ENCODE measurements at regions not wholly inside any gene's neighbourhood (a gene's known extent, or its start where the extent isn't known, plus 50 kb on each side); places are given as distances from the start of the nearest gene placed in this dataset.

DNA sequence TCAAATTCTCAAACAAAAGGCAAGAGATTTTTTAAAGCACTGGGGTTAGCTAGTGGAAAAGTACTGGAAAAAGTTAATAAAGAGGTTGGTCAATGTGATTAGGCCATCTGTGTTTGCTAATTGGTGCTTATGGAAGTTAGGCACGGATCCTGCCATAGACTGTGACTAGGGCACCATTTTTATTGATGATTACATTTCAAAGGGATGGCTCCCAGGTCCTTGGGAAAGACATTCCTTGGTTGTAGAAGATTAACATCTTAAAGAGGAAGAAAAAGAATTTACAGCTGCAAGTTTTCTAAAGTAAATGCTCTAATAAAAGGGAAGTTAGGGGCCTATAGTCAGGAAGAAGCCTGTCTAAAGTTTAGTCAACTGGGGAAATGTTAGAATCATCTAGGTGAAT lies 1183.3 kb downstream of the DTWD2 start (continued):
- TF ChIP-seq, protein P1, sequence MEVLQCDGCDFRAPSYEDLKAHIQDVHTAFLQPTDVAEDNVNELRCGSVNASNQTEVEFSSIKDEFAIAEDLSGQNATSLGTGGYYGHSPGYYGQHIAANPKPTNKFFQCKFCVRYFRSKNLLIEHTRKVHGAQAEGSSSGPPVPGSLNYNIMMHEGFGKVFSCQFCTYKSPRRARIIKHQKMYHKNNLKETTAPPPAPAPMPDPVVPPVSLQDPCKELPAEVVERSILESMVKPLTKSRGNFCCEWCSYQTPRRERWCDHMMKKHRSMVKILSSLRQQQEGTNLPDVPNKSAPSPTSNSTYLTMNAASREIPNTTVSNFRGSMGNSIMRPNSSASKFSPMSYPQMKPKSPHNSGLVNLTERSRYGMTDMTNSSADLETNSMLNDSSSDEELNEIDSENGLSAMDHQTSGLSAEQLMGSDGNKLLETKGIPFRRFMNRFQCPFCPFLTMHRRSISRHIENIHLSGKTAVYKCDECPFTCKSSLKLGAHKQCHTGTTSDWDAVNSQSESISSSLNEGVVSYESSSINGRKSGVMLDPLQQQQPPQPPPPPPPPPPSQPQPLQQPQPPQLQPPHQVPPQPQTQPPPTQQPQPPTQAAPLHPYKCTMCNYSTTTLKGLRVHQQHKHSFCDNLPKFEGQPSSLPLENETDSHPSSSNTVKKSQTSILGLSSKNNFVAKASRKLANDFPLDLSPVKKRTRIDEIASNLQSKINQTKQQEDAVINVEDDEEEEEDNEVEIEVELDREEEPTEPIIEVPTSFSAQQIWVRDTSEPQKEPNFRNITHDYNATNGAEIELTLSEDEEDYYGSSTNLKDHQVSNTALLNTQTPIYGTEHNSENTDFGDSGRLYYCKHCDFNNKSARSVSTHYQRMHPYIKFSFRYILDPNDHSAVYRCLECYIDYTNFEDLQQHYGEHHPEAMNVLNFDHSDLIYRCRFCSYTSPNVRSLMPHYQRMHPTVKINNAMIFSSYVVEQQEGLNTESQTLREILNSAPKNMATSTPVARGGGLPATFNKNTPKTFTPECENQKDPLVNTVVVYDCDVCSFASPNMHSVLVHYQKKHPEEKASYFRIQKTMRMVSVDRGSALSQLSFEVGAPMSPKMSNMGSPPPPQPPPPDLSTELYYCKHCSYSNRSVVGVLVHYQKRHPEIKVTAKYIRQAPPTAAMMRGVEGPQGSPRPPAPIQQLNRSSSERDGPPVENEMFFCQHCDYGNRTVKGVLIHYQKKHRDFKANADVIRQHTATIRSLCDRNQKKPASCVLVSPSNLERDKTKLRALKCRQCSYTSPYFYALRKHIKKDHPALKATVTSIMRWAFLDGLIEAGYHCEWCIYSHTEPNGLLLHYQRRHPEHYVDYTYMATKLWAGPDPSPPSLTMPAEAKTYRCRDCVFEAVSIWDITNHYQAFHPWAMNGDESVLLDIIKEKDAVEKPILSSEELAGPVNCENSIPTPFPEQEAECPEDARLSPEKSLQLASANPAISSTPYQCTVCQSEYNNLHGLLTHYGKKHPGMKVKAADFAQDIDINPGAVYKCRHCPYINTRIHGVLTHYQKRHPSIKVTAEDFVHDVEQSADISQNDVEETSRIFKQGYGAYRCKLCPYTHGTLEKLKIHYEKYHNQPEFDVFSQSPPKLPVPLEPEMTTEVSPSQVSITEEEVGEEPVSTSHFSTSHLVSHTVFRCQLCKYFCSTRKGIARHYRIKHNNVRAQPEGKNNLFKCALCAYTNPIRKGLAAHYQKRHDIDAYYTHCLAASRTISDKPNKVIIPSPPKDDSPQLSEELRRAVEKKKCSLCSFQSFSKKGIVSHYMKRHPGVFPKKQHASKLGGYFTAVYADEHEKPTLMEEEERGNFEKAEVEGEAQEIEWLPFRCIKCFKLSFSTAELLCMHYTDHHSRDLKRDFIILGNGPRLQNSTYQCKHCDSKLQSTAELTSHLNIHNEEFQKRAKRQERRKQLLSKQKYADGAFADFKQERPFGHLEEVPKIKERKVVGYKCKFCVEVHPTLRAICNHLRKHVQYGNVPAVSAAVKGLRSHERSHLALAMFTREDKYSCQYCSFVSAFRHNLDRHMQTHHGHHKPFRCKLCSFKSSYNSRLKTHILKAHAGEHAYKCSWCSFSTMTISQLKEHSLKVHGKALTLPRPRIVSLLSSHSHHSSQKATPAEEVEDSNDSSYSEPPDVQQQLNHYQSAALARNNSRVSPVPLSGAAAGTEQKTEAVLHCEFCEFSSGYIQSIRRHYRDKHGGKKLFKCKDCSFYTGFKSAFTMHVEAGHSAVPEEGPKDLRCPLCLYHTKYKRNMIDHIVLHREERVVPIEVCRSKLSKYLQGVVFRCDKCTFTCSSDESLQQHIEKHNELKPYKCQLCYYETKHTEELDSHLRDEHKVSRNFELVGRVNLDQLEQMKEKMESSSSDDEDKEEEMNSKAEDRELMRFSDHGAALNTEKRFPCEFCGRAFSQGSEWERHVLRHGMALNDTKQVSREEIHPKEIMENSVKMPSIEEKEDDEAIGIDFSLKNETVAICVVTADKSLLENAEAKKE (CRISPR knock-in tag; IDR thresholded peaks at IDR 0.05), result no peak
- TF ChIP-seq, protein P2, sequence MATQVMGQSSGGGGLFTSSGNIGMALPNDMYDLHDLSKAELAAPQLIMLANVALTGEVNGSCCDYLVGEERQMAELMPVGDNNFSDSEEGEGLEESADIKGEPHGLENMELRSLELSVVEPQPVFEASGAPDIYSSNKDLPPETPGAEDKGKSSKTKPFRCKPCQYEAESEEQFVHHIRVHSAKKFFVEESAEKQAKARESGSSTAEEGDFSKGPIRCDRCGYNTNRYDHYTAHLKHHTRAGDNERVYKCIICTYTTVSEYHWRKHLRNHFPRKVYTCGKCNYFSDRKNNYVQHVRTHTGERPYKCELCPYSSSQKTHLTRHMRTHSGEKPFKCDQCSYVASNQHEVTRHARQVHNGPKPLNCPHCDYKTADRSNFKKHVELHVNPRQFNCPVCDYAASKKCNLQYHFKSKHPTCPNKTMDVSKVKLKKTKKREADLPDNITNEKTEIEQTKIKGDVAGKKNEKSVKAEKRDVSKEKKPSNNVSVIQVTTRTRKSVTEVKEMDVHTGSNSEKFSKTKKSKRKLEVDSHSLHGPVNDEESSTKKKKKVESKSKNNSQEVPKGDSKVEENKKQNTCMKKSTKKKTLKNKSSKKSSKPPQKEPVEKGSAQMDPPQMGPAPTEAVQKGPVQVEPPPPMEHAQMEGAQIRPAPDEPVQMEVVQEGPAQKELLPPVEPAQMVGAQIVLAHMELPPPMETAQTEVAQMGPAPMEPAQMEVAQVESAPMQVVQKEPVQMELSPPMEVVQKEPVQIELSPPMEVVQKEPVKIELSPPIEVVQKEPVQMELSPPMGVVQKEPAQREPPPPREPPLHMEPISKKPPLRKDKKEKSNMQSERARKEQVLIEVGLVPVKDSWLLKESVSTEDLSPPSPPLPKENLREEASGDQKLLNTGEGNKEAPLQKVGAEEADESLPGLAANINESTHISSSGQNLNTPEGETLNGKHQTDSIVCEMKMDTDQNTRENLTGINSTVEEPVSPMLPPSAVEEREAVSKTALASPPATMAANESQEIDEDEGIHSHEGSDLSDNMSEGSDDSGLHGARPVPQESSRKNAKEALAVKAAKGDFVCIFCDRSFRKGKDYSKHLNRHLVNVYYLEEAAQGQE (IDR thresholded peaks at IDR 0.05; ENCODE audit: unreplicated experiment), result no peak
- no peak for TF ChIP-seq EZH2phosphoT487 (IDR thresholded peaks at IDR 0.05; ENCODE audit: unreplicated experiment)
- TF ChIP-seq, protein P3, sequence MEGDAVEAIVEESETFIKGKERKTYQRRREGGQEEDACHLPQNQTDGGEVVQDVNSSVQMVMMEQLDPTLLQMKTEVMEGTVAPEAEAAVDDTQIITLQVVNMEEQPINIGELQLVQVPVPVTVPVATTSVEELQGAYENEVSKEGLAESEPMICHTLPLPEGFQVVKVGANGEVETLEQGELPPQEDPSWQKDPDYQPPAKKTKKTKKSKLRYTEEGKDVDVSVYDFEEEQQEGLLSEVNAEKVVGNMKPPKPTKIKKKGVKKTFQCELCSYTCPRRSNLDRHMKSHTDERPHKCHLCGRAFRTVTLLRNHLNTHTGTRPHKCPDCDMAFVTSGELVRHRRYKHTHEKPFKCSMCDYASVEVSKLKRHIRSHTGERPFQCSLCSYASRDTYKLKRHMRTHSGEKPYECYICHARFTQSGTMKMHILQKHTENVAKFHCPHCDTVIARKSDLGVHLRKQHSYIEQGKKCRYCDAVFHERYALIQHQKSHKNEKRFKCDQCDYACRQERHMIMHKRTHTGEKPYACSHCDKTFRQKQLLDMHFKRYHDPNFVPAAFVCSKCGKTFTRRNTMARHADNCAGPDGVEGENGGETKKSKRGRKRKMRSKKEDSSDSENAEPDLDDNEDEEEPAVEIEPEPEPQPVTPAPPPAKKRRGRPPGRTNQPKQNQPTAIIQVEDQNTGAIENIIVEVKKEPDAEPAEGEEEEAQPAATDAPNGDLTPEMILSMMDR (conservative IDR thresholded peaks at IDR 0.05; ENCODE audit: low read depth in 2 of 2), result no peak

Measured in GM23338 (cell line).